Suprapubic skin (tissue), 4 donors: ENCODE measurements at regions not wholly inside any gene's neighbourhood (a gene's known extent, or its start where the extent isn't known, plus 50 kb on each side); places are given as distances from the start of the nearest gene placed in this dataset.

Experiments used
- DNase-seq, 2 donors: peaks; one replicate each; pipeline ENCODE4 v3.0.0-alpha.2; 2019; ENCODE audit warnings: low spot score in 2 of 2
- H3K27ac ChIP-seq: fragments of 200-600 bp; sonication (generic); one replicate; pipeline ENCODE4 v1.5.1; 2019
- H3K27me3 ChIP-seq: fragments of 200-600 bp; sonication (generic); one replicate; pipeline ENCODE4 v1.5.1; 2019
- H3K36me3 ChIP-seq: fragments of 200-600 bp; sonication (generic); one replicate; pipeline ENCODE4 v1.5.1; 2019
- H3K4me1 ChIP-seq: fragments of 200-600 bp; sonication (generic); one replicate; pipeline ENCODE4 v1.5.1; 2019
- H3K4me3 ChIP-seq: fragments of 200-600 bp; sonication (generic); one replicate; pipeline ENCODE4 v1.5.1; 2019; ENCODE audit warnings: mild to moderate bottlenecking
- H3K9me3 ChIP-seq: fragments of 200-600 bp; sonication (generic); one replicate; pipeline ENCODE4 v1.5.1; 2019
- EP300 ChIP-seq: sonication (generic); formaldehyde crosslinking; IDR thresholded peaks from one replicate; pipeline ENCODE4 v1.6.1; 2017; ENCODE audit warnings: antibody characterized with exemption
- POLR2A ChIP-seq, 2 donors: fragments of 450-650 bp; IDR thresholded peaks; one replicate each; pipeline ENCODE4 v1.6.1; 2017; ENCODE audit warnings: antibody characterized with exemption in 2 of 2, mild to moderate bottlenecking in 2 of 2, moderate library complexity in 2 of 2
- POLR2AphosphoS5 ChIP-seq, 3 donors: sonication (generic); formaldehyde crosslinking; IDR thresholded peaks; one replicate each; pipeline ENCODE4 v1.6.1; 2017; ENCODE audit warnings: antibody characterized with exemption in 3 of 3
- WGBS: methylation state at CpG from one replicate; pipeline ENCODE4 v1.1.5; 2018; 5-methylcytosine and 5-hydroxymethylcytosine counted together
- TF ChIP-seq, protein P1 (sequence below), 2 donors: fragments of 200-600 bp in 1 of 2; fragments of 450-650 bp in 1 of 2; sonication (generic) in 1 of 2; IDR thresholded peaks; one replicate each; pipeline ENCODE4 v1.5.1; 2016 to 2019; ENCODE audit warnings: antibody characterized with exemption in 2 of 2, mild to moderate bottlenecking in 1 of 2, moderate library complexity in 1 of 2

DNA sequence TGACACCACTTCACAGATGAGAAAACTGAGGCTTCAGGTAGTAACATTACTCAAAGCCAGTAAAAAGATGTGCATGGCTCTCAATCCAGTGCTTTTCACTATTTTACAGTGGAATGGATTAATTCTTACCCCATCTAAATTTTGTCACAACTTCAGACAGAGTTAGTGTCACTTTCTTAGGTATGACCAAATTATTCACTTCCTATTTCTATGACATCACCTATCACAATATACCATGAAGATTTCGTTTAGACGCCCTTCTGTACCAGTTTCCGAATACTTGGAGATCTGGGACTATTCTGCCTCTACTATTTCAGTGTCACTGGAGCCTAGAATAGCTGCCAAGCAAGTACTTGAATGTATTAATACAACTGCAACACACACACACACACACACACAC, 437.5 kb downstream of the KLF12 start:
- no peak overlapping the region for H3K4me3 ChIP-seq
- H3K4me1 ChIP-seq = no peaks in the 10 kb centered on the region
- TF ChIP-seq POLR2AphosphoS5 (IDR thresholded peaks at IDR 0.05) = no peak
- TF ChIP-seq POLR2A (IDR thresholded peaks at IDR 0.05) = no peak
- TF ChIP-seq EP300 = no peak
- TF ChIP-seq, protein P1, sequence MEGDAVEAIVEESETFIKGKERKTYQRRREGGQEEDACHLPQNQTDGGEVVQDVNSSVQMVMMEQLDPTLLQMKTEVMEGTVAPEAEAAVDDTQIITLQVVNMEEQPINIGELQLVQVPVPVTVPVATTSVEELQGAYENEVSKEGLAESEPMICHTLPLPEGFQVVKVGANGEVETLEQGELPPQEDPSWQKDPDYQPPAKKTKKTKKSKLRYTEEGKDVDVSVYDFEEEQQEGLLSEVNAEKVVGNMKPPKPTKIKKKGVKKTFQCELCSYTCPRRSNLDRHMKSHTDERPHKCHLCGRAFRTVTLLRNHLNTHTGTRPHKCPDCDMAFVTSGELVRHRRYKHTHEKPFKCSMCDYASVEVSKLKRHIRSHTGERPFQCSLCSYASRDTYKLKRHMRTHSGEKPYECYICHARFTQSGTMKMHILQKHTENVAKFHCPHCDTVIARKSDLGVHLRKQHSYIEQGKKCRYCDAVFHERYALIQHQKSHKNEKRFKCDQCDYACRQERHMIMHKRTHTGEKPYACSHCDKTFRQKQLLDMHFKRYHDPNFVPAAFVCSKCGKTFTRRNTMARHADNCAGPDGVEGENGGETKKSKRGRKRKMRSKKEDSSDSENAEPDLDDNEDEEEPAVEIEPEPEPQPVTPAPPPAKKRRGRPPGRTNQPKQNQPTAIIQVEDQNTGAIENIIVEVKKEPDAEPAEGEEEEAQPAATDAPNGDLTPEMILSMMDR (IDR thresholded peaks at IDR 0.05) = no peak
- no peak for DNase-seq
- H3K27me3 ChIP-seq = no peaks in the 10 kb centered on the region
- WGBS = 98% methylated on average over 3 of the region's 3 CpGs
- peaks cover 9% of the 10 kb centered on the region for H3K36me3 ChIP-seq
- H3K9me3 ChIP-seq = no peaks in the 10 kb centered on the region
- no peak overlapping the region for H3K27ac ChIP-seq

DNA sequence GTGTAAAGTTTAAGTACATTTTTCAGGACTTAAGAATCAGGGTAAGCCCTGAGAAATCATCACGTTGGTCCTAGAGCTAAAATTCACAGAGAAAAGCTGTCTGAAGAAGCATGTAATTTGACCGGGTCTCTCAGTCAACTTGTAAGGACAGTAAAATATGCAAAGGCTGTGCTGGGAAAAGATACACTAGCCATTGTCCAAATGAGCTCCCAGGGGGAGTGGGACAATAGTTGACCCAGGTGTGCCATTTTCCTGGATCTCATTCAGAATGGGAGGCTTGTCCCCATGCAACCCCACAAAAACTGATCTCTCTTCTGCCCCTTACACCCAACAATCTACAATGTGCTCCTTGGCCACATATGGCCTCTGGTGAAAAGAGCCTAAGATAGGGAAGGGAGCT, 437.9 kb downstream of the KLF12 start:
- TF ChIP-seq POLR2AphosphoS5 (IDR thresholded peaks at IDR 0.05) (no peak), POLR2A (IDR thresholded peaks at IDR 0.05) (no peak), EP300 (no peak)
- TF ChIP-seq, protein P1 (IDR thresholded peaks at IDR 0.05) = no peak
- Histone ChIP-seq H3K4me3 (no peak overlapping the region), H3K27me3 (no peaks in the 10 kb centered on the region), H3K27ac (no peak overlapping the region), H3K4me1 (no peaks in the 10 kb centered on the region), H3K36me3 (peaks cover 9% of the 10 kb centered on the region), H3K9me3 (no peaks in the 10 kb centered on the region)
- WGBS = 91% methylated on average over 2 of the region's 2 CpGs
- DNase-seq = no peak

DNA sequence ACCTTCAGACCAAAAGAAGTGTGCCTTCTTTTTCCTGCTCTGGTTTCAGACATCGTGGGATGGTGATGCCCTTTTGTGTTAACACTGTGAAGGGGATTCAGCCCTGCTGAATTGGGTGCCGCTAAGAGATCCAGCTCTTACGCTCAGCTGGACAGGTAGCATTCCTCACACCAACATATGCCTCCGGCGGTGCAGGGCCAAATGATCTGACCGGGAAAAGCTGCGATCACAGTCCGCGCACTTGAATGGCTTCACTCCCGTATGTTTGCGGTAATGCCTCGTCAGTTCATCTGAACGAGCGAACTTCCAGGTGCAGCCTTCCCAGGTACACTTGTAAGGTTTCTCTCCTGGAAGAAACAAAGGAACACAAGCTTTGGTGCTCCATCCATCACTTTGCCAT, 438.9 kb downstream of the KLF12 start:
- 98% methylated on average over 14 of the region's 14 CpGs for WGBS
- Histone ChIP-seq H3K4me1 (no peaks in the 10 kb centered on the region), H3K27ac (no peak overlapping the region), H3K9me3 (no peaks in the 10 kb centered on the region), H3K36me3 (peaks cover 9% of the 10 kb centered on the region), H3K27me3 (no peaks in the 10 kb centered on the region), H3K4me3 (no peak overlapping the region)
- TF ChIP-seq EP300 (no peak), POLR2AphosphoS5 (IDR thresholded peaks at IDR 0.05) (no peak), POLR2A (IDR thresholded peaks at IDR 0.05) (no peak)
- TF ChIP-seq, protein P1 (IDR thresholded peaks at IDR 0.05) = no peak
- DNase-seq = no peak

DNA sequence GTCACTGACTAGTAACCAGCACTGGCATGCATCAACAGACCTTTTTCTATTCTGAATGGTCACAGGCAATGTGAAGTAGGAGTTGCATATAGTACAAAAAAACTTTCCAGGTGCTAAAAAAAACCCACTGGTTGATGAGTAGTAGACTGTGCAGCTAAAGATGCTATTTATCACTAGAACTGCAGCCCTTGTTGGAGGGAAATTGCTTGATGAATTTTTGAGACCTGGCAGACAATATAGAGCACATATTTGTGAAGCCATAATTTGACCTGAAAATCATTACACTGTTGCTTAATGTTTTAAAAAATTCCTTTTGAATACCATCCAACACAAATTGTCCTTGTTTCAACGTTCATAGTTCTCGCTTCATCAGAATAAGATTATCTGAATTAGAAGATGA, 441.0 kb downstream of the KLF12 start:
- no peak for TF ChIP-seq POLR2AphosphoS5 (IDR thresholded peaks at IDR 0.05)
- TF ChIP-seq EP300 = no peak
- no peak for TF ChIP-seq POLR2A (IDR thresholded peaks at IDR 0.05)
- Histone ChIP-seq H3K36me3 (peaks cover 9% of the 10 kb centered on the region), H3K4me3 (no peak overlapping the region), H3K27ac (no peak overlapping the region), H3K9me3 (no peaks in the 10 kb centered on the region), H3K4me1 (no peaks in the 10 kb centered on the region), H3K27me3 (no peaks in the 10 kb centered on the region)
- DNase-seq = no peak
- 66% methylated on average over 2 of the region's 2 CpGs for WGBS

DNA sequence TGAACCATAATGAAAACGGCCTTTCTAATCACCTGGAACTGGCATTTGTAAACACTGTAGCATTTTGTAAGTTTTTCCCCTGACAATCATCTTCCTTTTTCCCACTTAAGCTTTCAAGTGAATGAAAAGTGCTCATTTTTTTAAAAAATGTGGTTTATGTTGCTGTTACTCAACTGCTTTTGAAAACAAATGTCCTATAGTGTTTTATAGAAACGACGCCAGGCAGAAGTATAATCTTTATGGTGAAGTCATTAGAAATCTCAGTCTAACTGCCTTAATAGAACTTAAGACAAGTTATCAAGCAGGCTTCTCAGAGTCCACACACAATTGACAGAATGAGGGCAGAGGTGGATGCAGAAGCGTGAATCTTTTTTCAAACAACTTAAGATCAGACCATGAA, 442.3 kb downstream of the KLF12 start:
- Histone ChIP-seq H3K36me3 (peaks cover 9% of the 10 kb centered on the region), H3K4me1 (no peaks in the 10 kb centered on the region), H3K9me3 (no peaks in the 10 kb centered on the region), H3K4me3 (no peak overlapping the region), H3K27ac (no peak overlapping the region), H3K27me3 (no peaks in the 10 kb centered on the region)
- 86% methylated on average over 4 of the region's 4 CpGs for WGBS
- TF ChIP-seq POLR2A (IDR thresholded peaks at IDR 0.05) (no peak), POLR2AphosphoS5 (IDR thresholded peaks at IDR 0.05) (no peak), EP300 (no peak)
- TF ChIP-seq, protein P1 (IDR thresholded peaks at IDR 0.05) = no peak
- DNase-seq = no peak

DNA sequence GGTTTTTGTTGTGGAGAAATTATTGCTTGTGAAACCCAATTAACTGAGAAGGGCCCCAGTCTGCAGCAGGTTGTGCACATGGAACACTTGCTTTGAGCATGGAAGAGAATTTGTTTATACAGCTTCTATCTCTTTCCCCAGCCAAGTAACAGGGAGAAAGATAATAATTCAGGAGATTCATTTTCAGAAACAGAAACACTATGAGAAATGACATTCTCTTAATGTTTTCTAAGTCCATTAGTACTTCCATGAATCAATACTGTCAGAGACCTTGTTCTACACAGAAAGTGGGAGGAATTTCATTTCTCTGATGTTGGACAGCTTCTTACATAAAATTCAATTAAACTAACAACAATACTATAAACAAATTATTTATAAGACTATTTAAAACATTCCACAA, 446.3 kb downstream of the KLF12 start:
- no peaks in the 10 kb centered on the region for H3K27me3 ChIP-seq
- no peak overlapping the region for H3K27ac ChIP-seq
- no peaks in the 10 kb centered on the region for H3K36me3 ChIP-seq
- TF ChIP-seq, protein P1 (IDR thresholded peaks at IDR 0.05) = no peak
- TF ChIP-seq POLR2AphosphoS5 (IDR thresholded peaks at IDR 0.05) (no peak), EP300 (no peak), POLR2A (IDR thresholded peaks at IDR 0.05) (no peak)
- H3K9me3 ChIP-seq = no peaks in the 10 kb centered on the region
- no peaks in the 10 kb centered on the region for H3K4me1 ChIP-seq
- H3K4me3 ChIP-seq = no peak overlapping the region
- no peak for DNase-seq
